ENCODE measurements at regions not wholly inside any gene's neighbourhood (a gene's known extent, or its start where the extent isn't known, plus 50 kb on each side); places are given as distances from the start of the nearest gene placed in this dataset.

- DNase-seq, result no peak
Observed at GRCh38 chr10:106520698-106521097, 643.8 kb downstream of the SORCS1 start.

- DNase-seq, result no peak
Observed at GRCh38 chr10:106519376-106520030, 645.0 kb downstream of the SORCS1 start.

- no peak for DNase-seq
Observed at GRCh38 chr10:106515206-106515790, 649.2 kb downstream of the SORCS1 start.

GRCh38 chr10:106513352-106513771 is 651.1 kb downstream of the SORCS1 start:
- DNase-seq, result no peak

GRCh38 chr10:106511917-106512316 is 652.6 kb downstream of the SORCS1 start:
- no peak for DNase-seq

GRCh38 chr10:106508950-106509349 is 655.6 kb downstream of the SORCS1 start:
- no peak for DNase-seq

- DNase-seq, result no peak
Observed at GRCh38 chr10:106506526-106507283, 657.8 kb downstream of the SORCS1 start.

GRCh38 chr10:106504536-106504935 is 660.0 kb downstream of the SORCS1 start:
- no peak for DNase-seq

- DNase-seq, result no peak
Observed at GRCh38 chr10:106502641-106503040, 661.9 kb downstream of the SORCS1 start.

- DNase-seq, result no peak
Observed at GRCh38 chr10:106500925-106501525, 663.5 kb downstream of the SORCS1 start.

GRCh38 chr10:106500041-106500924 is 664.2 kb downstream of the SORCS1 start:
- no peak for DNase-seq

- no peak for DNase-seq
Observed at GRCh38 chr10:106499448-106499847, 665.1 kb downstream of the SORCS1 start.

GRCh38 chr10:106498675-106499074 is 665.8 kb downstream of the SORCS1 start:
- no peak for DNase-seq

GRCh38 chr10:106495931-106496330 is 668.6 kb downstream of the SORCS1 start:
- DNase-seq, result no peak

GRCh38 chr10:106493751-106494150 is 670.8 kb downstream of the SORCS1 start:
- DNase-seq, result no peak

- DNase-seq, result no peak
Observed at GRCh38 chr10:106493226-106493625, 671.3 kb downstream of the SORCS1 start.

- DNase-seq, result no peak
Observed at GRCh38 chr10:106487726-106488125, 676.8 kb downstream of the SORCS1 start.

GRCh38 chr10:106481598-106482275 is 682.8 kb downstream of the SORCS1 start:
- no peak for DNase-seq

- no peak for DNase-seq
Observed at GRCh38 chr10:106479636-106480035, 684.9 kb downstream of the SORCS1 start.

- no peak for DNase-seq
Observed at GRCh38 chr10:106474876-106475275, 689.6 kb downstream of the SORCS1 start.

GRCh38 chr10:106473129-106473685 is 691.3 kb downstream of the SORCS1 start:
- DNase-seq, result no peak

GRCh38 chr10:106467506-106467905 is 697.0 kb downstream of the SORCS1 start:
- DNase-seq, result no peak

Data from CD4-positive, alpha-beta T cell treated with Interleukin-4 for 4 hours (primary cell).